Rectal smooth muscle tissue (tissue), 1 donor: ENCODE measurements at regions not wholly inside any gene's neighbourhood (a gene's known extent, or its start where the extent isn't known, plus 50 kb on each side); places are given as distances from the start of the nearest gene placed in this dataset.

Experiments used
- H3K27ac ChIP-seq: one replicate; pipeline ENCODE4 v1.7.0; 2013; ENCODE audit warnings: low read depth, low read length, inconsistent platforms
- H3K27me3 ChIP-seq: one replicate; pipeline ENCODE4 v1.7.0; 2013; ENCODE audit warnings: low read length; ENCODE audit not compliant: control insufficient read depth, insufficient read depth
- H3K36me3 ChIP-seq: one replicate; pipeline ENCODE4 v1.7.0; 2013; ENCODE audit warnings: low read length; ENCODE audit not compliant: control insufficient read depth, insufficient read depth
- H3K4me1 ChIP-seq: one replicate; pipeline ENCODE4 v1.7.0; 2013; ENCODE audit warnings: low read length; ENCODE audit not compliant: control insufficient read depth, insufficient read depth
- H3K4me3 ChIP-seq: one replicate; pipeline ENCODE4 v1.7.0; 2013; ENCODE audit warnings: low read length
- H3K9ac ChIP-seq: one replicate; pipeline ENCODE4 v1.7.0; 2013; ENCODE audit warnings: low read length

DNA sequence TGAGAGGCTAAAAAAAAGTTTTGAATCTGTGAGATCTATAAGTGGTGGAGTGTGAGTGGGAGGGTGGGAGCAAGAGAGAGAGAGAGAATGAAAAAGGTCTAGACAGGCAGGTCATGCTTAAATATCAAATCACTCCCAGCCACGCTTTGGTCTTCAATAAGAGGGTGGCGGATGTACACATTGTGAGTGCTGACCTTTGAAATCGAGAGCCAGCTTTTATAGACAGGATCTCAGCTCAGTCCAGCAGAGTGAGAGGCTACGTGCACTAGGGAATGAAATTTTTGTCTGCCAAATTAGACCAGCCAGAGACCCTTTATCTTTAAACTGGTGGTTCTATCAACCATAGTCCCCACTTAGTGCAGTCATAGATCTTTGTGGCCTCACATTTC, 342.3 kb upstream of the PROK2 start:
- no peak overlapping the region for H3K27ac ChIP-seq
- no peak overlapping the region for H3K9ac ChIP-seq
- H3K36me3 ChIP-seq = no peaks in the 10 kb centered on the region
- no peak overlapping the region for H3K4me3 ChIP-seq
- H3K4me1 ChIP-seq = peaks cover 7% of the 10 kb centered on the region
- H3K27me3 ChIP-seq = no peaks in the 10 kb centered on the region

DNA sequence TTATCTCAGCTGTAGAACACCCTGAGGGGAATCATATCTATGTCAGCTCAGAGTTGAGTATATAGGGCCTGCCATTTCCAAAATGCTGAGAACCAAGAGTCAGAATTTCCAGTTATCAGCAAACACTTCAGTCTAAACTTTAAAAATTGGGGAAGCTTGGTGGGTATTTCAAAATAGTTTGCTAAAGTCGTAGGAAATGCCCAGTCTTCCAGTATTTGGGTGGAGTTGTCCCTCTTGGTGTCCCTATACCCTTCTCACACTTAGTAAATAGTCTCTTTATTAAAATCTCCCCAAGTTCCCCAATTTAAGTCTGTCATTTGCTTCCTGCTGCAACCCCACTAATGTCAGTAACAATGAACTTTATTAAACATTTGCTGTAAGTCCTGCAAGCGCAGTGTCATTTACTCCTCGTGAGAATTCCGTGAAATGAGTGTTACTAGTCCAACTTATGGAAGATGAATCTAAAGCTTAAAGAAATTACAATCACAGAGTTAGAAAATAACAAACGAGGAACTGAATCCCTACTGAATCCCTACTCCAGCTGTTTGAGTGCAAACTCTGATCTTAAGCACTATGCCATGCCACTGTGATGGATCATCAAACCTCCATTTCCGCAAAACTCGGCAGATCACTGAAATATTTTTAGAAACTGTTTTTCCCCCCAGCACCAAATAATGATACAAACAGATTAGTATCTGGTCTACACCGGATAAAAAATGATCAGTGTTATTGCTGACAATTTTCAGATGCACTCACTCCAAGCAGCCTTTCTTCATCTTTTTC, 341.7 kb upstream of the PROK2 start:
- Histone ChIP-seq H3K9ac (no peak overlapping the region), H3K27ac (no peak overlapping the region), H3K4me3 (no peak overlapping the region), H3K36me3 (no peaks in the 10 kb centered on the region), H3K4me1 (peaks cover 7% of the 10 kb centered on the region), H3K27me3 (no peaks in the 10 kb centered on the region)

DNA sequence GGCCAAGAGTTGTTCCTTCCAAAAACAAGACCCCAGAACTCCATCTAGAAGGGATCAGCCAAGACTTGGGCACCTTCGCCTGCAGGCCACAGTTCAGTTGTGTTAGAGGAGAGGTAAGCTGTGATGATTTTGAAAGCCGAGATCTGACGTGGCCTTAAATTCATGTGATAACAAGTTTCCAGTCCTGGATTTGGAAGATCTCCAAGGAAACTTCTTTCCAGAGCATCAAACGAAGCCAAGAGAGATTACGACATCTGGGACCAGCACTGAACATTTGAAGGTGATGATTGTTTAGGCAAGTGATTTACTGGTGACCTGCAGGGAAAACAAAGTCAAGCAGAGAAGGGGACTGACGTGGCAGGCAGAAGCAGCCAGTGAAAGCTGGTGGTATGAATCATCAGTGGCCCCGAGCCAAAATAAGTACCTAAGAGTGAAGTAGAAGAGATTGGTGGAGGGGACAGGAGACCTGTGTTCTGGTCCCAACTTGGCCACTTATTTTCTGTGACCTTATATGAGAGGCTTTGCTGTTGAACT, 339.0 kb upstream of the PROK2 start:
- H3K4me3 ChIP-seq = no peak overlapping the region
- H3K36me3 ChIP-seq = no peaks in the 10 kb centered on the region
- H3K27me3 ChIP-seq = no peaks in the 10 kb centered on the region
- no peak overlapping the region for H3K9ac ChIP-seq
- H3K4me1 ChIP-seq = peaks cover 2% of the 10 kb centered on the region
- H3K27ac ChIP-seq = no peak overlapping the region

DNA sequence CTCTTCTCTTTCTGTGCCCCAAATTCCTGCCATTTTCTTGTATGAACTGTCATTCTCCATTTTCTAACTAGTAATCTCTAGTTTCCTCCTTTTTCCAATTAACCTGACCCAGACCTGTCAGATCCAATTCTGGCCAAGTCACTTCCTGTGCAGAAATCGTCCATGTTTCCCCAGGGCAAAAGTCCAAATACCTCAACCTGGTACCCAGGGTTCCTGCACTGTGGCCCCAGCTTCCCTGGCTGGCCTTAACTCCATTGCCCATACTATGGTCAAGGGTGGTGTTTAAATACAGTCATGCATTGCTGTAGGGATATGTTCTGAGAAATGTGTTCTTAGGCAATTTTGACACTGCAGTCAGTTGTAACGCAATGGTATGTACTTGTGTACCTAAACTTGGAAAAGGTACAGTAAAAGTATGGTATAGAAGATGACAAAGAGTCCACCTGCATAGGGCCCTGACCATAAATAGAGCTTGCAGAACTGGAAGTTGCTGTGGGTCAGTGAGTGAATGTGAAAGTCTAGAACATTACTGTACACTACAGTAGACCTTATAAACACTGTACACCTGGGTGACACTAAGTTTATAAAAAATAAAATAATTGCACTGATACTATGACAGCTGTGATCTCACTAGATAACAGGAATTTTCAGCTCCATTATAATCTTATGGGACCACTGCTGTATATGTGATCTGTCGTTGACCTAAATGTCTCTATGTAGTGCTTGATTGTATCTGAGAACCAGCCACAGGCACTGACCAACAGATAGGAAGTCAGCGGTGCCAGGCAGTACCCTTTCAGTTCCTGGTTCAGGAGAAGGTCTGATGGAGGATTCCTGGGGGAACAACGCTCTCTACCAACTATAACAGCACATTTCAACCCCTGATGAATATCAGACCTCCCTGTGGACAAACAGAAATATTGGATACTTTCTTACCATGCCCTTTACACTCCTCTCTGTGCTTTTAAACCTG, 336.1 kb upstream of the PROK2 start:
- Histone ChIP-seq H3K27me3 (no peaks in the 10 kb centered on the region), H3K36me3 (no peaks in the 10 kb centered on the region), H3K9ac (no peak overlapping the region), H3K4me3 (no peak overlapping the region), H3K27ac (no peak overlapping the region), H3K4me1 (no peaks in the 10 kb centered on the region)

DNA sequence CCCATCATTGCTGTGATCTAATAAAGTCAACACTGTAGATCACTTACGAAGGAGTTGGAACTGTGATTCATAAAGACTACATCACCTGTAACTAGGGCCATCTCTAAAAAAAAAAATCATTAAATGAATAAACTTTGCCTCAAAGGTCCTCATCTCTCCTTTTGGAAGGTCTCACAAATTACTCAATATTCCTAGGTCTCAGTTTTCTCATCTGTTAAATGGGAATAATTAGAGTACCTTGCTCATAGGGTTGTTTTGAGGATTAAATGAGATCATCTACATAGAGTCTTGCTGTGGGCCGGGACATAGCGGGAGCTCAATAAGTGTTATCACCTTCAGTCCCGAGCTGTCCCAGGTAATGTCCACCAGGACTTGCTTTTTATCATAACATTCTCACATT, 335.1 kb upstream of the PROK2 start:
- Histone ChIP-seq H3K4me1 (no peaks in the 10 kb centered on the region), H3K4me3 (no peak overlapping the region), H3K36me3 (no peaks in the 10 kb centered on the region), H3K9ac (no peak overlapping the region), H3K27me3 (no peaks in the 10 kb centered on the region), H3K27ac (no peak overlapping the region)

DNA sequence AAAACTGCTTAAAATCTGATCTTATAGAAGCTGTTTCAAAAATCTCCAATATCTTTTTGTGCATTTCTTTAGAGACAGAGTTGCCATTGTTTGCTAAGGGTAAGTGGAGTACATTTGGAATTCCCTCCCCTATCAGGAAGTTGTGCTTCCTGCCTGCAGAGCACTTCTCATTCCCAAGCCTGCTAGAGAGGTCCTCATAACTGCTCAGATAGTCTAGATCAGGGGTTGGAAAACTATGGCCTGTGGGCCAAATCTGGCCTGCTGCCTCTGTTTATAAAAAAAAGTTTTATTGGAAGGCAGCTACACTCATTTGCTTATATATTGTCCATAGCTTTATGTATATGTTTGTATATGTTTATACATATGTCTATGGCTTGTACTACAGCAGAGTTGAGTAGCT, 333.7 kb upstream of the PROK2 start:
- H3K4me3 ChIP-seq = no peak overlapping the region
- no peak overlapping the region for H3K9ac ChIP-seq
- H3K4me1 ChIP-seq = no peaks in the 10 kb centered on the region
- no peak overlapping the region for H3K27ac ChIP-seq
- H3K36me3 ChIP-seq = no peaks in the 10 kb centered on the region
- H3K27me3 ChIP-seq = no peaks in the 10 kb centered on the region

DNA sequence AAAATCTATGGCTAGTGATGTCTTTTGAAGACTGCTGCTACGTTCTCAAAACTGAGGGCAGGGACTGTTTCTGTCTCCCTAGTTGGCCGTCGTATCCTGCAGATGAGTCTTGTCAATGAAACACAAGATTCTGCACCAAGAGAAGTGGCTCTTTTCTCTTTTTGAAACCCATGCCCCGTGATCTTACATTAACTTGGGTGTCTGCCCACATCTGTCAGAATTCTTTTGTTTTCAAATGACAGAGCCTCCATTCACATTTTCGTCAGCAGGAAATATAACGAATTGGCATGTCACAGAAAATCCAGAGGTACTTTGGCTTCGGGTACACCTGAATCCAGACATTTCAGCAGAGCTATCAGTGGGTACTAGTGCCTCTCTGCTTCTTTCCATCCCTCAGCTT, 331.3 kb upstream of the PROK2 start:
- H3K4me1 ChIP-seq = peaks cover 3% of the 10 kb centered on the region

DNA sequence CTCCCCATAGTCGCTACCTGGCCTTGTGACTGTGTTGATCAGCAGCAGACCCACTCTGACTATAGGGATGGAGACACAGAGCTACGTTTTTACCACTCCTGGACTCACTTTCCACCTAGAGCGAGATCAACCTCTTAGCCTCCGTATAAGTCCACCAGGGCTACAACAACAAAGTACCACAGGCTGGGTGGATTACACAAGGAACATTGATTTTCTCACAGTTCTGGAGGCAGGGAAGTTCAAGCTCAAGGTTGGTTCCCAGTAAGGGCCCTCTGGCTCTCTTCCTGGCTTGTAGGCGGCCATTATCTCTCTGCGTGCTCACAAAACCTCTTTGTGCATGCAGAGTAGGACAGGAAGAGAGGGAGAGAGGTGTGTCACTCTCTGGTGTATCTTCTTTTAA, 330.4 kb upstream of the PROK2 start:
- Histone ChIP-seq H3K4me1 (peaks cover 3% of the 10 kb centered on the region), H3K27ac (no peak overlapping the region), H3K27me3 (no peaks in the 10 kb centered on the region), H3K36me3 (no peaks in the 10 kb centered on the region), H3K9ac (no peak overlapping the region), H3K4me3 (no peak overlapping the region)

More for the DNA sequence above, 331.3 kb upstream of the PROK2 start:
- no peak overlapping the region for H3K27ac ChIP-seq
- no peaks in the 10 kb centered on the region for H3K27me3 ChIP-seq
- no peaks in the 10 kb centered on the region for H3K36me3 ChIP-seq
- H3K4me3 ChIP-seq = no peak overlapping the region
- no peak overlapping the region for H3K9ac ChIP-seq

DNA sequence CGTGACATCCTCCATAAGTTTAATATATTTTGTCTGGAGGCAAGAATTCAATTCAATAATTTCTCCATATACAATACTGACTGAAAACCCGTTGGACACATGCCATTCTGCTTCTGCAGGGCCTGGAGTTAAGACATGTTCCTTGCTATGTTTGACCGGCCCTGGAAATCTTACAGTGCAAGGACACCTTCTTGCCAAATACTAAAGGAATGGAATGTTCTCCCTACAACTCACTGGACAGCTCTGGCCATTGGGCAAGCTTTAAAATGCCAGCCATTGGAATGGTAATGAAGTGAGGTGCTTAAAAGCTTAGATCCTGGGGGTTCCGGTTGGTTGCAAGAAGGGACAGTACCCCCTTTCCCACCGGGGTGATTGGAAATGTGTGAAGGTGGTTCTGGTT, 329.8 kb upstream of the PROK2 start:
- Histone ChIP-seq H3K27ac (no peak overlapping the region), H3K27me3 (no peaks in the 10 kb centered on the region), H3K36me3 (no peaks in the 10 kb centered on the region), H3K4me3 (no peak overlapping the region), H3K9ac (no peak overlapping the region), H3K4me1 (peaks cover 3% of the 10 kb centered on the region)

DNA sequence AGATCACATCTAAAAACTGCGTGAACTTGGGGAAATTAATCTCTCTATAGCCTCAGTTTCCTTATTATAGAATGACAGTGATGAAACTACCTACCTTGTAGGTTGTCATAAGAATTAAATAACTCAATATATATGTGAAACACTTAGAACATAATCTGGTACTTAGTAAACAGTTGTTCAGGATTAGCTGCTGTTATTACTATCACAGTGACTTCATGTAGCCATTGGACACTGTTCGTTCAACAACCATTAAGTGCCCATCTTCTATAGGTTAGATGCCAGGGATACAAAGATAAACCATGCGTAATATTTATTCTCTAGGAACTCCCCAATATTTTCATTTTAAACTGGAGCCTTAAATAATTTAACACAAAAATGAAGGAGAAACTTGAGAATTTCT, 329.0 kb upstream of the PROK2 start:
- Histone ChIP-seq H3K9ac (no peak overlapping the region), H3K27me3 (no peaks in the 10 kb centered on the region), H3K4me3 (no peak overlapping the region), H3K4me1 (peaks cover 3% of the 10 kb centered on the region), H3K27ac (no peak overlapping the region), H3K36me3 (no peaks in the 10 kb centered on the region)

DNA sequence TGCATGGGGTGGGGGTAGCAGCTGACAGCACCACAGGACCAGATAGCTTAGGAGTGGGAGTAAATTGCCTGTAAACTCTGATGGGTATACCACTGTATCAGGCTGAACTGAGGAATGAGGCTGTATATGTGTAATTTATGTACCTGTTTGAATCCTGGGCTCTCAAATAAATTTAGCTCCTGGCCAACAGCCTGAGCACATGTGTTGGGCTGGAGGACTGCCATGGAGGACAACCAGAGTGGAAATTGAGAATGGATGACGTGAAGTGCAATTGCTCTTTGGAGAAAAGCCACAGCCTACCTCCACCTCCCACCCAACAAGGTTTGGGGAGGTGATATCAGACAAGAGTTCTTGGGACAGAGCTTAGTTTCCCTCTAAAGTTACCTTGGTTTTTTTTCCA, 328.6 kb upstream of the PROK2 start:
- Histone ChIP-seq H3K27me3 (no peaks in the 10 kb centered on the region), H3K4me1 (peaks cover 3% of the 10 kb centered on the region), H3K4me3 (no peak overlapping the region), H3K27ac (no peak overlapping the region), H3K9ac (no peak overlapping the region), H3K36me3 (no peaks in the 10 kb centered on the region)

DNA sequence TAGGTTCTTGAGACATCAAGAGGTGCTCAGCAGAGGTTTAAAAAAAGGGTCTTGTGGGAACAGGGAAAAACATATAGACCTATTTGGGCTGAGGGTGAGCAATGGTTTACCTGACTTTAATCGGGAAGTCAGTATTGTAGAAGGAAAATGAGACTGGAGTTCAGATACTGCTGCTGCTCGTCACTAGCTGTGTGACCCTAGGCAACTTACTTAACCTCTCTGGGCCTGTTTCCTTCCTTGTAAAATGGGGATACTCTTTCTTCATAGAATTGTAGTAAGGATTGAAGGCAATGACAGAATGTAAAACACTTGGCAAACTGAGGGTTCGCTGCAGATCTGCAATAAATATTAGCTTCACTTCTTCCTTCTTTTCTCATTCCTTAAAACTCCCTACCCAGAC, 327.5 kb upstream of the PROK2 start:
- no peaks in the 10 kb centered on the region for H3K27me3 ChIP-seq
- H3K4me3 ChIP-seq = no peak overlapping the region
- no peak overlapping the region for H3K9ac ChIP-seq
- no peaks in the 10 kb centered on the region for H3K36me3 ChIP-seq
- no peak overlapping the region for H3K27ac ChIP-seq
- peaks cover 3% of the 10 kb centered on the region for H3K4me1 ChIP-seq
